K562 (cell line): ENCODE measurements at regions not wholly inside any gene's neighbourhood (a gene's known extent, or its start where the extent isn't known, plus 50 kb on each side); places are given as distances from the start of the nearest gene placed in this dataset.
A peak's percentile ranks its signal among the peaks of the same experiment; 100 is the strongest.

Experiments
- CCNT2 ChIP-seq: IDR thresholded peaks from 2 replicates; pipeline ENCODE4 v1.6.1; 2011; ENCODE audit warnings: borderline replicate concordance, low read depth, mild to moderate bottlenecking, moderate library complexity, mixed read lengths, low read length; ENCODE audit not compliant: insufficient read length; ENCODE audit errors: extremely low read depth
- DPF2 ChIP-seq: fragments of 450-650 bp; IDR thresholded peaks from 2 replicates; pipeline ENCODE4 v1.6.1; 2016
- FOXA3 ChIP-seq, 2 experiments: fragments of 450-650 bp in 1 of 2; sonication (generic) in 1 of 2; formaldehyde crosslinking; IDR thresholded peaks in 1 of 2; conservative IDR thresholded peaks in 1 of 2; 2 replicates each; pipeline versions ENCODE4 v1.4.0 to v1.8.0; 2020 to 2022; ENCODE audit warnings: mild to moderate bottlenecking in 2 of 2, missing genetic modification reagents in 1 of 2
- HOXB6 ChIP-seq: fragments of 250-450 bp; sonication (Bioruptor Pico); IDR thresholded peaks from 2 replicates; pipeline ENCODE4 v1.5.1; 2022; ENCODE audit warnings: mild to moderate bottlenecking, borderline replicate concordance
- KDM5B ChIP-seq: fragments of 200-600 bp; sonication (generic); IDR thresholded peaks from 2 replicates; pipeline ENCODE4 v1.6.1; 2012; ENCODE audit warnings: low read depth, mild to moderate bottlenecking, moderate library complexity, low read length, control low read depth, inconsistent platforms; ENCODE audit not compliant: insufficient replicate concordance
- MGA ChIP-seq: fragments of 450-650 bp; IDR thresholded peaks from 2 replicates; pipeline ENCODE4 v1.6.1; 2016; ENCODE audit warnings: mild to moderate bottlenecking, moderate library complexity
- MXD1 ChIP-seq: fragments of 250-450 bp; sonication (Bioruptor Pico); IDR thresholded peaks from 2 replicates; pipeline ENCODE4 v1.8.0; 2021; ENCODE audit warnings: borderline replicate concordance, mild to moderate bottlenecking, moderate library complexity; ENCODE audit not compliant: poor library complexity, severe bottlenecking
- NONO ChIP-seq, 2 experiments: fragments of 200-400 bp in 1 of 2; fragments of 450-650 bp in 1 of 2; formaldehyde crosslinking in 1 of 2; IDR thresholded peaks; 2 replicates each; pipeline ENCODE4 v1.6.1; 2017; ENCODE audit warnings: low read depth in 2 of 2, mild to moderate bottlenecking in 2 of 2, moderate library complexity in 2 of 2, low read length in 1 of 2
- PKNOX1 ChIP-seq: fragments of 450-650 bp; IDR thresholded peaks from 2 replicates; pipeline ENCODE4 v1.6.1; 2016
- POLR3A ChIP-seq: IDR thresholded peaks from 2 replicates; pipeline ENCODE4 v1.6.1; 2011; ENCODE audit warnings: borderline replicate concordance, mild to moderate bottlenecking, moderate library complexity; ENCODE audit not compliant: insufficient read length, insufficient read depth; ENCODE audit errors: extremely low read depth
- SMARCC2 ChIP-seq: fragments of 450-650 bp; IDR thresholded peaks from 2 replicates; pipeline ENCODE4 v1.6.1; 2017; ENCODE audit warnings: antibody characterized with exemption, moderate library complexity, mild to moderate bottlenecking, low read depth
- TBP ChIP-seq: optimal IDR thresholded peaks from 2 replicates; pipeline ENCODE3; 2011; ENCODE audit warnings: low read depth, low read length, improper control_type of control experiment
- ZNF165 ChIP-seq: fragments of 250-450 bp; sonication (Bioruptor Pico); IDR thresholded peaks from 2 replicates; pipeline ENCODE4 v1.4.0; 2020; ENCODE audit warnings: borderline replicate concordance
- ZNF217 ChIP-seq: sonication (generic); formaldehyde crosslinking; IDR thresholded peaks from 2 replicates; pipeline ENCODE4 v1.8.0; 2022; ENCODE audit warnings: mild to moderate bottlenecking, missing genetic modification reagents

- TF ChIP-seq MGA (no peak), ZNF217 (no peak), CCNT2 (no peak), SMARCC2 (no peak), KDM5B (peak; percentile 26), POLR3A (peak; percentile 93), NONO (IDR thresholded peaks at IDR 0.05; ENCODE audit: low read depth in 2 of 2, low read length in 1 of 2) (0 out of 4 replicates have a peak, but pooled peaks of 1 of the 2 experiments have one; percentile 16), PKNOX1 (no peak), DPF2 (no peak), HOXB6 (CRISPR knock-in tag) (no peak), MXD1 (no peak), FOXA3 (CRISPR knock-in tag; conservative IDR thresholded peaks at IDR 0.05 in 1 of 2, IDR thresholded peaks at IDR 0.05 in 1 of 2) (no peak), TBP (peak; percentile 100), ZNF165 (CRISPR knock-in tag) (no peak)
Measured at GRCh38 chr6:27591699-27592480, 119.0 kb upstream of the ZNF184 start (continued).
